ENCODE measurements at regions not wholly inside any gene's neighbourhood (a gene's known extent, or its start where the extent isn't known, plus 50 kb on each side); places are given as distances from the start of the nearest gene placed in this dataset.
A peak's percentile ranks its signal among the peaks of the same experiment; 100 is the strongest.

GRCh38 chr1:147083919-147084272, 88.4 kb downstream of the PRKAB2 start:
- DNase-seq (ENCODE audit: low read depth in 1 of 2, low spot score in 1 of 2), result no peak
- no peak overlapping the region for H3K27ac ChIP-seq (replicated peaks)
- peaks cover 66% of the 10 kb centered on the region for H3K27me3 ChIP-seq (ENCODE audit: insufficient read depth, poor library complexity, severe bottlenecking)
- TF ChIP-seq CTCF (IDR thresholded peaks at IDR 0.05; ENCODE audit: insufficient read depth, low read length) (no peak), POLR2AphosphoS5 (IDR thresholded peaks at IDR 0.05; ENCODE audit: low read depth) (no peak), GABPA (IDR thresholded peaks at IDR 0.05; ENCODE audit: low read depth) (no peak), SPI1 (IDR thresholded peaks at IDR 0.05; ENCODE audit: borderline replicate concordance, low read depth) (no peak), REST (IDR thresholded peaks at IDR 0.05; ENCODE audit: insufficient replicate concordance, low read depth) (no peak)
- H3K4me3 ChIP-seq (replicated peaks; ENCODE audit: insufficient read depth, low read length), result peak overlapping the region; percentile 35; the same call in 1 of the 2 replicates

- DNase-seq (ENCODE audit: low read depth in 1 of 2, low spot score in 1 of 2), result no peak
- Histone ChIP-seq H3K27me3 (ENCODE audit: insufficient read depth, poor library complexity, severe bottlenecking) (peaks cover 88% of the 10 kb centered on the region), H3K4me3 (replicated peaks; ENCODE audit: insufficient read depth, low read length) (no peak overlapping the region), H3K27ac (replicated peaks) (no peak overlapping the region)
- TF ChIP-seq SPI1 (IDR thresholded peaks at IDR 0.05; ENCODE audit: borderline replicate concordance, low read depth), result no peak
- TF ChIP-seq POLR2AphosphoS5 (IDR thresholded peaks at IDR 0.05; ENCODE audit: low read depth), result no peak
- no peak for TF ChIP-seq CTCF (IDR thresholded peaks at IDR 0.05; ENCODE audit: insufficient read depth, low read length)
- no peak for TF ChIP-seq REST (IDR thresholded peaks at IDR 0.05; ENCODE audit: insufficient replicate concordance, low read depth)
- no peak for TF ChIP-seq GABPA (IDR thresholded peaks at IDR 0.05; ENCODE audit: low read depth)
Observed at GRCh38 chr1:147080671-147081394, 91.4 kb downstream of the PRKAB2 start.

- peak in 1 of 2 experiments; percentile 47 for DNase-seq (ENCODE audit: low read depth in 1 of 2, low spot score in 1 of 2)
- H3K27ac ChIP-seq (replicated peaks), result no peak overlapping the region
- peaks cover 87% of the 10 kb centered on the region for H3K27me3 ChIP-seq (ENCODE audit: insufficient read depth, poor library complexity, severe bottlenecking)
- no peak for TF ChIP-seq GABPA (IDR thresholded peaks at IDR 0.05; ENCODE audit: low read depth)
- peak; percentile 70; the same call in 1 of the 2 replicates for TF ChIP-seq SPI1 (IDR thresholded peaks at IDR 0.05; ENCODE audit: borderline replicate concordance, low read depth)
- no peak for TF ChIP-seq CTCF (IDR thresholded peaks at IDR 0.05; ENCODE audit: insufficient read depth, low read length)
- no peak overlapping the region for H3K4me3 ChIP-seq (replicated peaks; ENCODE audit: insufficient read depth, low read length)
Observed at GRCh38 chr1:147080006-147080661, 92.1 kb downstream of the PRKAB2 start.
